T-cell (primary cell): ENCODE measurements at regions not wholly inside any gene's neighbourhood (a gene's known extent, or its start where the extent isn't known, plus 50 kb on each side); places are given as distances from the start of the nearest gene placed in this dataset.

ENCODE experiments used
- ATAC-seq, 4 experiments: fragments of 200-7000 bp in 3 of 4; fragments of 150-1000 bp in 1 of 4; cut with Tn5 transposase; replicated peaks in 1 of 4; 1 replicate in 3 of 4; 2 replicates in 1 of 4; pipeline ENCODE4 v1.10.0; 2021; ENCODE audit warnings: moderate library complexity in 3 of 4, mild to moderate bottlenecking in 2 of 4, moderate number of reproducible peaks in 1 of 4
- CTCF ChIA-PET, 2 donors: fragments of 300-600 bp; sonication (Branson Sonifier 250); formaldehyde crosslinking; loops; one replicate each; lab custom pipeline; 2022; ENCODE audit warnings: antibody characterized with exemption in 2 of 2; lab: Charles Lee
- POLR2A ChIA-PET, 2 donors: fragments of 300-600 bp; sonication (Branson Sonifier 250); formaldehyde crosslinking; loops; one replicate each; lab custom pipeline; 2022; ENCODE audit warnings: antibody characterized with exemption in 2 of 2; lab: Charles Lee
- DNase-seq, 35 experiments: peaks; one replicate each; pipeline versions ENCODE4 v3.0.0 to v3.0.0-alpha.2; 2013 to 2023
- H3K27ac ChIP-seq: one replicate; pipeline ENCODE4 v1.5.1; 2013; ENCODE audit warnings: low read length
- H3K27me3 ChIP-seq, 2 experiments: replicated peaks in 1 of 2; 1 replicate in 1 of 2; 2 replicates in 1 of 2; pipeline versions ENCODE4 v1.6.1 to v1.7.0; 2013; ENCODE audit warnings: low read length in 1 of 2, mixed read lengths in 1 of 2; ENCODE audit not compliant: control insufficient read depth in 2 of 2, insufficient read depth in 2 of 2; ENCODE audit errors: extremely low read depth in 1 of 2
- H3K36me3 ChIP-seq, 2 donors: 1 replicate in 1 of 2; 2 replicates in 1 of 2; pipeline versions ENCODE4 v1.6.1 to v1.7.0; 2013; ENCODE audit warnings: low read length in 1 of 2; ENCODE audit not compliant: control insufficient read depth in 2 of 2, insufficient read depth in 1 of 2; ENCODE audit errors: extremely low read depth in 1 of 2
- H3K4me1 ChIP-seq, 2 experiments: 1 replicate in 1 of 2; 2 replicates in 1 of 2; pipeline versions ENCODE4 v1.6.1 to v1.7.0; 2013; ENCODE audit warnings: low read length in 2 of 2, mixed read lengths in 1 of 2; ENCODE audit not compliant: insufficient read depth in 2 of 2, control insufficient read depth in 1 of 2; ENCODE audit errors: extremely low read depth in 1 of 2
- H3K4me3 ChIP-seq, 2 donors: 1 replicate in 1 of 2; 2 replicates in 1 of 2; pipeline versions ENCODE4 v1.5.1 to v1.7.0; 2013; ENCODE audit warnings: mild to moderate bottlenecking in 2 of 2, low read length in 1 of 2, moderate library complexity in 1 of 2; ENCODE audit not compliant: control insufficient read depth in 1 of 2; ENCODE audit errors: extremely low read depth in 1 of 2
- H3K9me3 ChIP-seq: 2 replicates; pipeline ENCODE4 v1.7.0; 2013
- H3K27ac Mint-ChIP-seq, 2 donors: one replicate each; pipeline ENCODE4 v1.8.0; 2020 to 2021; ENCODE audit warnings: mild to moderate bottlenecking in 2 of 2, mixed read lengths in 2 of 2
- H3K27me3 Mint-ChIP-seq, 2 donors: one replicate each; pipeline ENCODE4 v1.8.0; 2021 to 2022; ENCODE audit warnings: mixed read lengths in 2 of 2
- H3K36me3 Mint-ChIP-seq: one replicate; pipeline ENCODE4 v1.8.0; 2021; ENCODE audit warnings: mixed read lengths
- H3K4me1 Mint-ChIP-seq, 3 donors: one replicate each; pipeline ENCODE4 v1.8.0; 2020 to 2022; ENCODE audit warnings: mixed read lengths in 3 of 3, mild to moderate bottlenecking in 1 of 3
- H3K4me3 Mint-ChIP-seq, 3 donors: one replicate each; pipeline ENCODE4 v1.8.0; 2020 to 2022; ENCODE audit warnings: mild to moderate bottlenecking in 3 of 3, mixed read lengths in 3 of 3, moderate library complexity in 3 of 3
- H3K9me3 Mint-ChIP-seq, 3 donors: one replicate each; pipeline ENCODE4 v1.8.0; 2020 to 2022; ENCODE audit warnings: mixed read lengths in 3 of 3
- WGBS: methylation state at CpG from one replicate; pipeline ENCODE4 v1.1.5; 2013; ENCODE audit warnings: missing lambda C conversion rate; ENCODE audit not compliant: insufficient coverage; 5-methylcytosine and 5-hydroxymethylcytosine counted together

DNA sequence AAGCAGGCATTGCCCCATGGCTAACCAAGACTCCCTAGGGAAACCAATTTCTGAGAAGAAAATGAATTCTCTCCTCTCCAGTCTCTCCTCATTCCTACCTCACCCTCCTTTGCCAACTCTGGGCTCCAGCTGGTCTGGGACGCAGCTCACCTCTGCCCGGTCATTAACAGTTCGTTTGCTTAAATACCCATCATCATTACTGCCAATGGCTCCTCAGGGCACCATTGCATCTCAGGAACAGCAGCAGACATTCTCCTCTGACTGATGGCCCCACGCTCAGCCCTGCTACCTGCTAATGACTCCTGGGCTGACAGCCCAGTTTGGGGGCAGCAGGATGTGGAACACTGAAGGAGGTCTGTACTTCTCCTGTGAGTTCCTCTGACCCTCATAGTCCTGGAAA, 462.0 kb downstream of the INSC start:
- CTCF ChIA-PET: no interaction called here
- Mint-ChIP-seq H3K9me3 (no peaks in the 10 kb centered on the region), H3K27ac (no peak overlapping the region), H3K27me3 (no peaks in the 10 kb centered on the region), H3K4me3 (no peak overlapping the region), H3K4me1 (no peaks in the 10 kb centered on the region), H3K36me3 (no peaks in the 10 kb centered on the region)
- H3K4me1 ChIP-seq: no peaks in the 10 kb centered on the region
- H3K4me3 ChIP-seq: no peak overlapping the region
- DNase-seq (no peak), ATAC-seq (no peak)
- WGBS: 75% methylated on average over 4 of the region's 4 CpGs
- no peaks in the 10 kb centered on the region for H3K36me3 ChIP-seq
- no peaks in the 10 kb centered on the region for H3K27me3 ChIP-seq
- POLR2A ChIA-PET: no interaction called here
- no peak overlapping the region for H3K27ac ChIP-seq
- H3K9me3 ChIP-seq: no peaks in the 10 kb centered on the region

DNA sequence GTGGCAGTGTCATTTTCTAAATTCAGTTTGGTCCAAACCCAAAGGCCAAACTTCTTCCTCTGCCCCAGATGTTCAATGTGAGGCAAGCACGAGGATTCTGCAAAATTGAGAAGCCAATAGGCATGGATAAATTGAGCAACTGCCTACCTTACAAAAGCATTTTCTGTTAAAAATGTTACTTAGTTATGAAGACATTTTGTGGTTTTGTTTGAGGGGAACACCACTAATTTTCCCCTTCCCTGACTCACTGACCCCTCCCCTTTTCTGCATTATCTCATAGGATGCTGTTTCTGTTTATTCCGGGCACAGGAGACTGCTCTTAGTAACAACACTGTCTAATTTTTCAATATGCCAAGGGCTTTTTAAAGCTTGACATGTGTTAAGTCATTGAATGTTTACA, 462.8 kb downstream of the INSC start:
- H3K4me3 Mint-ChIP-seq: no peak overlapping the region
- no CpG with 5 or more reads among the region's 2 CpGs for WGBS
- no peaks in the 10 kb centered on the region for H3K27me3 ChIP-seq
- no peaks in the 10 kb centered on the region for H3K4me1 Mint-ChIP-seq
- no peaks in the 10 kb centered on the region for H3K9me3 Mint-ChIP-seq
- CTCF ChIA-PET: no interaction called here
- ATAC-seq (no peak), DNase-seq (no peak)
- no peaks in the 10 kb centered on the region for H3K36me3 ChIP-seq
- no peak overlapping the region for H3K27ac ChIP-seq
- H3K4me1 ChIP-seq: no peaks in the 10 kb centered on the region
- no peak overlapping the region for H3K27ac Mint-ChIP-seq
- no peaks in the 10 kb centered on the region for H3K9me3 ChIP-seq
- POLR2A ChIA-PET: no interaction called here
- no peaks in the 10 kb centered on the region for H3K36me3 Mint-ChIP-seq
- no peak overlapping the region for H3K4me3 ChIP-seq
- no peaks in the 10 kb centered on the region for H3K27me3 Mint-ChIP-seq

DNA sequence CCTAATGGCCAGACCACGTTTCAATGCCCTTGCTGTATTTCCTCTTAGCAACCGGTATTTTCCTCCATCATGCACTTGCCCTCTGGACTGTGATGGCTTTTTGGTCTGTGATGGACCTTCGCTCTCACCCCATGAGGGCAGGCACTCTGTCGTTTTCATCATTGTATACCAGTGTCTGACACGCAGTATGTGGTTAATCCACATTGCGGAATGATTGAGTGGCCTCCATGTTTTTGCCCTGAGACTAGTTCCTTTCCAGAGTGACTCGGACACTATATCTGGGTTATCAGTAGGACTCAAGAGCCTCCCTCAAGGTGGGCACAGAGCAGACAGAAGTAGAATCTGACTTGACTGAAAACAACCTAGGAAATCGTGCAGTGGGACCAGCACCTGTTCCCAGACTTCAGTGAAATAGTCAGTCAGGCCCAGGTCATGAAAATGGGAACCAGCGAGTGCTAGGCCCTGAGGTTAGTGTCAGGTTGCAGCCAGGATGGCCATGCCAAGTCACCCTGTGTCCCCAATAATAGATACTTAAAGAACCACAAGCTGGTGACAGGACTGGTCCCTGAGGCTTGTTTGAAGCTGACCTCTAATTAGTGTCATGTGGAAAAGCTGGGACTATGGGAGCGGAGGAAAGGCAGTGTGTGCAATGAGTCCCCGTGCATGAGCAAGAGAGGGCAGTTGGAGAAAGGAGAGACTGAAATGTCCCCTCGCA, 464.7 kb downstream of the INSC start:
- Histone ChIP-seq H3K27ac (no peak overlapping the region), H3K4me3 (no peak overlapping the region), H3K27me3 (peaks cover 0 to 4% of the 10 kb centered on the region in 2 experiments), H3K9me3 (no peaks in the 10 kb centered on the region), H3K36me3 (no peaks in the 10 kb centered on the region), H3K4me1 (no peaks in the 10 kb centered on the region)
- Mint-ChIP-seq H3K27ac (no peak overlapping the region), H3K4me3 (no peak overlapping the region), H3K36me3 (no peaks in the 10 kb centered on the region), H3K9me3 (no peaks in the 10 kb centered on the region), H3K4me1 (no peaks in the 10 kb centered on the region), H3K27me3 (peaks cover 0 to 1% of the 10 kb centered on the region in 2 donors)
- DNase-seq (no peak), ATAC-seq (no peak)
- CTCF ChIA-PET: no interaction called here
- WGBS: 72% methylated on average over 11 of the region's 12 CpGs
- POLR2A ChIA-PET: no interaction called here

DNA sequence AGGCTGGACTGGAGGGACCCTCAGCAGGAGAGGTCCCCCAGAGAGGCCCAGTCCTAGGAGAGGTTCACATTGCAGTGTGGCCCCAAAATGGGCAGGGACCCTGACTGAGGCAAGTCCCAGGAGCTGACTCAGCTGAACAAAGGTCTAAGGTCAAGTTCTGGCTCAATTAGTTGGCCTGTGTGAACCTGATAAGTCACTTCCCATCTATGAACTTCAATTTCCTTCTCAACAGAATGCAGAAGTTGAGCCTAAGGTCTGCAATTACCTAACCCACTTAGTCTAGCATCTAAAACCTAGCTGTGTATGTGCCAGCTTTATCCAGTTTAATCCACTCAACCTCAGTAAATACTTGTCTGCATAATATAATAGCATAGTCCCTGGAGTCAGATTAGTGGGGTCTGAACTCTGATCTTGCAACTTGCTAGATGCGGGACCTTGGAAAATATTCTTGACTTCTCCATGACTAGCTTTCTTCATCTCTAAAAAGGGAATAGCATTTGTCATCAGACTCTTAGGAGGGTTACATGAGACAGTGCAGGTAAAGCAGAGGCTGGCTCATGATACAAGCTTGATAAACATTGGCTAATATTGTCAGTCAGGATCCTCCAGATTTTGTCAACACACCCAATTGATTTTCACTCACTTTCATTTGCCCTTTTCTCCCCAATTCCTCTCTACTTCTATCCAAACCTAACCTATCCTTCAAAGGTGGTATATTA, 465.5 kb downstream of the INSC start:
- H3K27ac Mint-ChIP-seq: no peak overlapping the region
- no peak overlapping the region for H3K4me3 Mint-ChIP-seq
- H3K27me3 Mint-ChIP-seq: peaks cover 0 to 4% of the 10 kb centered on the region in 2 donors
- no peaks in the 10 kb centered on the region for H3K9me3 Mint-ChIP-seq
- Histone ChIP-seq H3K4me3 (no peak overlapping the region), H3K9me3 (no peaks in the 10 kb centered on the region), H3K27ac (no peak overlapping the region), H3K4me1 (no peaks in the 10 kb centered on the region), H3K36me3 (no peaks in the 10 kb centered on the region), H3K27me3 (peaks cover 0 to 10% of the 10 kb centered on the region in 2 experiments)
- H3K36me3 Mint-ChIP-seq: no peaks in the 10 kb centered on the region
- DNase-seq (no peak), ATAC-seq (no peak)
- no peaks in the 10 kb centered on the region for H3K4me1 Mint-ChIP-seq
- WGBS: no CpG with 5 or more reads among the region's 1 CpG
- CTCF ChIA-PET: no interaction called here
- POLR2A ChIA-PET: no interaction called here

DNA sequence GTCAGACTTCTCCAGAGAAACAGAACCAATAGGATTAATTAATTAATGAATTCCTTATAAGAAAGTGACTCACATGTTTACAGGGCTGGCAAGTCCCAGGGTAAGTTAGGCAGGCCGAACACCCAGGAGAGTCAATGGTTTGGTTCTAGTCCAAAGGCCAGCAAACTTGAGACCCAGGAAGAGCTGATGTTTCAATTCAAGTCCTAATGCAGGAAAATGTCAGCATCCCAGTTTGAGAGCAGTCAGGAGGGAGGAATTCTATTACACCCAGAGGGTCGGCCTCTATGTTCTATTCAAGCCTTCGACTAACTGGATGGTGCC, 466.0 kb downstream of the INSC start:
- Mint-ChIP-seq H3K4me3 (no peak overlapping the region), H3K9me3 (no peaks in the 10 kb centered on the region), H3K27ac (no peak overlapping the region), H3K27me3 (peaks cover 0 to 4% of the 10 kb centered on the region in 2 donors), H3K4me1 (no peaks in the 10 kb centered on the region), H3K36me3 (no peaks in the 10 kb centered on the region)
- H3K4me3 ChIP-seq: no peak overlapping the region
- no peaks in the 10 kb centered on the region for H3K9me3 ChIP-seq
- H3K27me3 ChIP-seq: peaks cover 0 to 10% of the 10 kb centered on the region in 2 experiments
- no peak for ATAC-seq
- no peak overlapping the region for H3K27ac ChIP-seq
- DNase-seq: no peak
- H3K4me1 ChIP-seq: no peaks in the 10 kb centered on the region
- CTCF ChIA-PET: no interaction called here
- no peaks in the 10 kb centered on the region for H3K36me3 ChIP-seq
- POLR2A ChIA-PET: no interaction called here
- 83% methylated on average over 2 of the region's 3 CpGs for WGBS

DNA sequence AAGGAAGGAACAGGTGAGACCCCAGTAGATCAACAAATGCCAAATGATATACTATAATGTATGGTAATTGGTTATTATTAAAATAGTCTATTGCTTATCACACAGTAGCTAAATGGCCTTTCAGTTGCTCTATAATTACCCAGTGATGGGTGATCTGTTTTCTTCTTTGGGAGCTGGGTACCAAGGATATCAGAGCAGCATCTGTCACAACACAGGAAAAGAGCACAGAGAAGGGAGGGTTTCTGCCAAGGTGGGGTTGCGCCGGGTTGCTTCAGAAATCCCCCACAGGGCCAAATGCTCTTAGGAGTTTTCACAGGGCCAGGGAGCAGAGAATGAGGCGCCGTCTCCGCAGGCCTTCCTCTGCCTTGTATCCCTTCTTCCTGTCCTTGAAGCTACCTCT, 469.4 kb downstream of the INSC start:
- Histone ChIP-seq H3K9me3 (no peaks in the 10 kb centered on the region), H3K27me3 (peaks cover 0 to 10% of the 10 kb centered on the region in 2 experiments), H3K27ac (no peak overlapping the region), H3K4me1 (no peaks in the 10 kb centered on the region), H3K4me3 (no peak overlapping the region), H3K36me3 (no peaks in the 10 kb centered on the region)
- Mint-ChIP-seq H3K27ac (no peak overlapping the region), H3K36me3 (no peaks in the 10 kb centered on the region), H3K27me3 (peaks cover 0 to 8% of the 10 kb centered on the region in 2 donors), H3K4me1 (no peaks in the 10 kb centered on the region), H3K4me3 (no peak overlapping the region), H3K9me3 (no peaks in the 10 kb centered on the region)
- ChIA-PET CTCF (no interaction called here), POLR2A (no interaction called here)
- DNase-seq (no peak), ATAC-seq (no peak)
- 65% methylated on average over 2 of the region's 5 CpGs for WGBS
